ENCODE measurements at regions not wholly inside any gene's neighbourhood (a gene's known extent, or its start where the extent isn't known, plus 50 kb on each side); places are given as distances from the start of the nearest gene placed in this dataset.

DNA sequence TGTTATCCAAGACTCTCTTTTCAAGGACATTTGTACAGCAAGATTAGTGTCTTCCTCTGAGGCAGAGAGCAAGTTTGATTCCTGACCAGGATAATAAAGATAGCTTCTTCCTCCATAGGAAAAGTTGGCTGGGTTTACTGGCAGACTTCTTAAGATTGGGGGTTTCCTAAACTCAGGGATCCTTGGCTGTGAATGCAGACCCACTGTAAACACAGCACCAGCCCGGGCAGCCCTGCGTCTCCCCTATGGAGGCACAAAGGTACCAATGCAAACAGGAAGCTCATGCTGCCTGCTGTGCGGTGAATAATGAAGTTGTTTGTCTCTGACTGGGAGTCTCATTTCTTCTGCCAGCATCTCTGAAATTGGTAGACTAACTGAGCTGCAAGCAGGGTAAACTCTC is 96.2 kb upstream of the ARHGAP28 start:
- TF ChIP-seq, protein P1, sequence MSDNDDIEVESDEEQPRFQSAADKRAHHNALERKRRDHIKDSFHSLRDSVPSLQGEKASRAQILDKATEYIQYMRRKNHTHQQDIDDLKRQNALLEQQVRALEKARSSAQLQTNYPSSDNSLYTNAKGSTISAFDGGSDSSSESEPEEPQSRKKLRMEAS (IDR thresholded peaks at IDR 0.05): no peak
- no peak for TF ChIP-seq TEAD4 (IDR thresholded peaks at IDR 0.05)
- TF ChIP-seq TCF12 (IDR thresholded peaks at IDR 0.05; ENCODE audit: low read depth): no peak
- TF ChIP-seq, protein P2, sequence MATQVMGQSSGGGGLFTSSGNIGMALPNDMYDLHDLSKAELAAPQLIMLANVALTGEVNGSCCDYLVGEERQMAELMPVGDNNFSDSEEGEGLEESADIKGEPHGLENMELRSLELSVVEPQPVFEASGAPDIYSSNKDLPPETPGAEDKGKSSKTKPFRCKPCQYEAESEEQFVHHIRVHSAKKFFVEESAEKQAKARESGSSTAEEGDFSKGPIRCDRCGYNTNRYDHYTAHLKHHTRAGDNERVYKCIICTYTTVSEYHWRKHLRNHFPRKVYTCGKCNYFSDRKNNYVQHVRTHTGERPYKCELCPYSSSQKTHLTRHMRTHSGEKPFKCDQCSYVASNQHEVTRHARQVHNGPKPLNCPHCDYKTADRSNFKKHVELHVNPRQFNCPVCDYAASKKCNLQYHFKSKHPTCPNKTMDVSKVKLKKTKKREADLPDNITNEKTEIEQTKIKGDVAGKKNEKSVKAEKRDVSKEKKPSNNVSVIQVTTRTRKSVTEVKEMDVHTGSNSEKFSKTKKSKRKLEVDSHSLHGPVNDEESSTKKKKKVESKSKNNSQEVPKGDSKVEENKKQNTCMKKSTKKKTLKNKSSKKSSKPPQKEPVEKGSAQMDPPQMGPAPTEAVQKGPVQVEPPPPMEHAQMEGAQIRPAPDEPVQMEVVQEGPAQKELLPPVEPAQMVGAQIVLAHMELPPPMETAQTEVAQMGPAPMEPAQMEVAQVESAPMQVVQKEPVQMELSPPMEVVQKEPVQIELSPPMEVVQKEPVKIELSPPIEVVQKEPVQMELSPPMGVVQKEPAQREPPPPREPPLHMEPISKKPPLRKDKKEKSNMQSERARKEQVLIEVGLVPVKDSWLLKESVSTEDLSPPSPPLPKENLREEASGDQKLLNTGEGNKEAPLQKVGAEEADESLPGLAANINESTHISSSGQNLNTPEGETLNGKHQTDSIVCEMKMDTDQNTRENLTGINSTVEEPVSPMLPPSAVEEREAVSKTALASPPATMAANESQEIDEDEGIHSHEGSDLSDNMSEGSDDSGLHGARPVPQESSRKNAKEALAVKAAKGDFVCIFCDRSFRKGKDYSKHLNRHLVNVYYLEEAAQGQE (IDR thresholded peaks at IDR 0.05; ENCODE audit: low read depth): no peak
- no peak for TF ChIP-seq ZBTB7A (IDR thresholded peaks at IDR 0.05; ENCODE audit: low read depth)
- TF ChIP-seq NFIC (IDR thresholded peaks at IDR 0.05): no peak
- no peak for TF ChIP-seq RAD21 (IDR thresholded peaks at IDR 0.05; ENCODE audit: low read depth)
- no peak for TF ChIP-seq FOXM1 (IDR thresholded peaks at IDR 0.05; ENCODE audit: borderline replicate concordance, low read depth)
- no peak for TF ChIP-seq EP300 (IDR thresholded peaks at IDR 0.05; ENCODE audit: borderline replicate concordance)
- no peak for TF ChIP-seq EGR1 (IDR thresholded peaks at IDR 0.05)
- no peak for TF ChIP-seq TAF1 (IDR thresholded peaks at IDR 0.05; ENCODE audit: low read depth)
- no peak for TF ChIP-seq YY1 (IDR thresholded peaks at IDR 0.05; ENCODE audit: low read depth)
- TF ChIP-seq, protein P3, sequence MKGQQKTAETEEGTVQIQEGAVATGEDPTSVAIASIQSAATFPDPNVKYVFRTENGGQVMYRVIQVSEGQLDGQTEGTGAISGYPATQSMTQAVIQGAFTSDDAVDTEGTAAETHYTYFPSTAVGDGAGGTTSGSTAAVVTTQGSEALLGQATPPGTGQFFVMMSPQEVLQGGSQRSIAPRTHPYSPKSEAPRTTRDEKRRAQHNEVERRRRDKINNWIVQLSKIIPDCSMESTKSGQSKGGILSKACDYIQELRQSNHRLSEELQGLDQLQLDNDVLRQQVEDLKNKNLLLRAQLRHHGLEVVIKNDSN (IDR thresholded peaks at IDR 0.05): no peak
- TF ChIP-seq CEBPB (IDR thresholded peaks at IDR 0.05): no peak
- no peak for TF ChIP-seq CREB1 (IDR thresholded peaks at IDR 0.05; ENCODE audit: low read depth)

DNA sequence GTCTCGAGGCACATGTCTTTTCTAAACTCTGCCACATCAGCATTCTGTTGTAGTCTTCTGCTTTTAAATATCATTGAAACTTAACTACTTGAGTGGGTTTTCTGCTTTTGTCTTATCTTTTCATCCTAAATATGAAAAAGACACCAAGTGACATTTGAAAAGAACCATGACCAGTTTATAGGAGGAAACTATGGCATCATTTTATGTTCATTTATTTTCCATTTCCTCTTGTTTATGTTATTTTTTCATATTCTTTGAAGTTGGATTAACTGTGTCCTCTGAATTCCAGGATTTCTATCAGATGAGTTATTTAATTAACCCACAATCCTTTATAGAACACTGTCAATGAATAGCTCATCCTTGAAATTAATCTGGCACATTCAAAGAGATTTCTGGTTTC is 93.4 kb upstream of the ARHGAP28 start:
- TF ChIP-seq NFIC (IDR thresholded peaks at IDR 0.05): no peak
- TF ChIP-seq RAD21 (IDR thresholded peaks at IDR 0.05; ENCODE audit: low read depth): no peak
- TF ChIP-seq, protein P3 (IDR thresholded peaks at IDR 0.05): no peak
- no peak for TF ChIP-seq YY1 (IDR thresholded peaks at IDR 0.05; ENCODE audit: low read depth)
- TF ChIP-seq, protein P2 (IDR thresholded peaks at IDR 0.05; ENCODE audit: low read depth): no peak
- no peak for TF ChIP-seq TCF12 (IDR thresholded peaks at IDR 0.05; ENCODE audit: low read depth)
- TF ChIP-seq CEBPB (IDR thresholded peaks at IDR 0.05): no peak
- TF ChIP-seq FOXM1 (IDR thresholded peaks at IDR 0.05; ENCODE audit: borderline replicate concordance, low read depth): no peak
- no peak for TF ChIP-seq ZBTB7A (IDR thresholded peaks at IDR 0.05; ENCODE audit: low read depth)
- no peak for TF ChIP-seq TAF1 (IDR thresholded peaks at IDR 0.05; ENCODE audit: low read depth)
- no peak for TF ChIP-seq EGR1 (IDR thresholded peaks at IDR 0.05)
- TF ChIP-seq, protein P1 (IDR thresholded peaks at IDR 0.05): no peak
- no peak for TF ChIP-seq TEAD4 (IDR thresholded peaks at IDR 0.05)
- no peak for TF ChIP-seq CREB1 (IDR thresholded peaks at IDR 0.05; ENCODE audit: low read depth)
- TF ChIP-seq EP300 (IDR thresholded peaks at IDR 0.05; ENCODE audit: borderline replicate concordance): no peak

DNA sequence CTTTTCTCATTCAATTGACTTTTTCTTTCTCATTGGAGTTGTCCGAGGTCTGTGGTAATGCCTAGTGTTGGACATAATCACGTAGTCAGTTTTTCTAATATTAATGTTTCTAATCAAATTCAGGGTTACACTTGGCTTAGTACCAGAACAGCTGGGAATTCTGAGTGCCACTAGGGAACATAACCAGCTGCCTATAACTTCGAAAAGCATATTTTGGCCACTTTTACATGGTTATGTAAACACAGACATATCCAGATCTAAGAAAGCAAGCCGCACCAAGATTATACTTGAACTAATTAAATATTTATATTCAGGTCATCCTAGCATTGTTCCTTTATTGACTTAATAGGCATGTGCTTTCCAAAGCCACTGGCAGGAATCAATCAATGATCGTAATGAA is 91.1 kb upstream of the ARHGAP28 start:
- no peak for TF ChIP-seq ZBTB7A (IDR thresholded peaks at IDR 0.05; ENCODE audit: low read depth)
- no peak for TF ChIP-seq TEAD4 (IDR thresholded peaks at IDR 0.05)
- TF ChIP-seq TAF1 (IDR thresholded peaks at IDR 0.05; ENCODE audit: low read depth): no peak
- no peak for TF ChIP-seq CREB1 (IDR thresholded peaks at IDR 0.05; ENCODE audit: low read depth)
- TF ChIP-seq, protein P1 (IDR thresholded peaks at IDR 0.05): no peak
- TF ChIP-seq, protein P3 (IDR thresholded peaks at IDR 0.05): no peak
- no peak for TF ChIP-seq FOXM1 (IDR thresholded peaks at IDR 0.05; ENCODE audit: borderline replicate concordance, low read depth)
- no peak for TF ChIP-seq YY1 (IDR thresholded peaks at IDR 0.05; ENCODE audit: low read depth)
- TF ChIP-seq EGR1 (IDR thresholded peaks at IDR 0.05): no peak
- TF ChIP-seq, protein P2 (IDR thresholded peaks at IDR 0.05; ENCODE audit: low read depth): no peak
- no peak for TF ChIP-seq CEBPB (IDR thresholded peaks at IDR 0.05)
- no peak for TF ChIP-seq TCF12 (IDR thresholded peaks at IDR 0.05; ENCODE audit: low read depth)
- TF ChIP-seq RAD21 (IDR thresholded peaks at IDR 0.05; ENCODE audit: low read depth): no peak
- no peak for TF ChIP-seq NFIC (IDR thresholded peaks at IDR 0.05)
- no peak for TF ChIP-seq EP300 (IDR thresholded peaks at IDR 0.05; ENCODE audit: borderline replicate concordance)

Data from Ishikawa (cell line).